IPS-18a (cell line): ENCODE measurements at regions not wholly inside any gene's neighbourhood (a gene's known extent, or its start where the extent isn't known, plus 50 kb on each side); places are given as distances from the start of the nearest gene placed in this dataset.

Experiments used
- H3K27ac ChIP-seq: one replicate; pipeline ENCODE4 v1.5.1; 2013; ENCODE audit warnings: low read length
- H3K27me3 ChIP-seq: one replicate; pipeline ENCODE4 v1.6.1; 2013; ENCODE audit warnings: mild to moderate bottlenecking, low read length; ENCODE audit not compliant: control insufficient read depth, insufficient read depth
- H3K36me3 ChIP-seq: one replicate; pipeline ENCODE4 v1.6.1; 2013; ENCODE audit warnings: low read depth, low read length; ENCODE audit not compliant: control insufficient read depth
- H3K4me1 ChIP-seq: one replicate; pipeline ENCODE4 v1.6.1; 2013; ENCODE audit warnings: low read depth, low read length; ENCODE audit not compliant: control insufficient read depth
- H3K4me3 ChIP-seq: one replicate; pipeline ENCODE4 v1.5.1; 2013; ENCODE audit warnings: low read length
- H3K9ac ChIP-seq: one replicate; pipeline ENCODE4 v1.6.1; 2013; ENCODE audit warnings: mild to moderate bottlenecking, low read length, moderate library complexity
- H3K9me3 ChIP-seq: one replicate; pipeline ENCODE4 v1.6.1; 2013; ENCODE audit warnings: low read depth, low read length; ENCODE audit not compliant: control insufficient read depth

GRCh38 chr3:109818081-109818480 is 480.7 kb upstream of the DPPA4 start:
- Histone ChIP-seq H3K36me3 (no peaks in the 10 kb centered on the region), H3K4me1 (peaks cover 3% of the 10 kb centered on the region), H3K9ac (no peak overlapping the region), H3K4me3 (no peak overlapping the region), H3K9me3 (no peaks in the 10 kb centered on the region), H3K27ac (no peak overlapping the region), H3K27me3 (no peaks in the 10 kb centered on the region)

- Histone ChIP-seq H3K4me3 (no peak overlapping the region), H3K9ac (no peak overlapping the region), H3K9me3 (no peaks in the 10 kb centered on the region), H3K27me3 (no peaks in the 10 kb centered on the region), H3K36me3 (no peaks in the 10 kb centered on the region), H3K27ac (no peak overlapping the region), H3K4me1 (peaks cover 3% of the 10 kb centered on the region)
Observed at GRCh38 chr3:109819734-109820133, 482.4 kb upstream of the DPPA4 start.

GRCh38 chr3:109825971-109826810 is 488.8 kb upstream of the DPPA4 start:
- Histone ChIP-seq H3K27ac (no peak overlapping the region), H3K4me1 (peaks cover 4% of the 10 kb centered on the region), H3K27me3 (no peaks in the 10 kb centered on the region), H3K9me3 (no peaks in the 10 kb centered on the region), H3K36me3 (no peaks in the 10 kb centered on the region), H3K4me3 (no peak overlapping the region), H3K9ac (no peak overlapping the region)

- no peak overlapping the region for H3K4me3 ChIP-seq
- H3K9ac ChIP-seq: no peak overlapping the region
- no peaks in the 10 kb centered on the region for H3K9me3 ChIP-seq
- H3K36me3 ChIP-seq: no peaks in the 10 kb centered on the region
- no peaks in the 10 kb centered on the region for H3K27me3 ChIP-seq
- H3K4me1 ChIP-seq: peaks cover 5% of the 10 kb centered on the region
- H3K27ac ChIP-seq: no peak overlapping the region
Observed at GRCh38 chr3:109831403-109831802, 494.1 kb upstream of the DPPA4 start.

GRCh38 chr3:109835958-109836357 is 498.6 kb upstream of the DPPA4 start:
- no peaks in the 10 kb centered on the region for H3K27me3 ChIP-seq
- H3K36me3 ChIP-seq: no peaks in the 10 kb centered on the region
- H3K27ac ChIP-seq: no peak overlapping the region
- H3K4me3 ChIP-seq: no peak overlapping the region
- H3K4me1 ChIP-seq: peaks cover 4% of the 10 kb centered on the region
- H3K9ac ChIP-seq: no peak overlapping the region
- H3K9me3 ChIP-seq: no peaks in the 10 kb centered on the region

GRCh38 chr3:109851854-109852253 is 514.5 kb upstream of the DPPA4 start:
- H3K27ac ChIP-seq: no peak overlapping the region
- no peak overlapping the region for H3K9ac ChIP-seq
- H3K4me3 ChIP-seq: no peak overlapping the region
- peaks cover 14% of the 10 kb centered on the region for H3K9me3 ChIP-seq
- no peaks in the 10 kb centered on the region for H3K27me3 ChIP-seq
- no peaks in the 10 kb centered on the region for H3K4me1 ChIP-seq
- no peaks in the 10 kb centered on the region for H3K36me3 ChIP-seq

GRCh38 chr3:109852283-109852682 is 514.9 kb upstream of the DPPA4 start:
- H3K36me3 ChIP-seq: no peaks in the 10 kb centered on the region
- no peak overlapping the region for H3K4me3 ChIP-seq
- H3K27ac ChIP-seq: no peak overlapping the region
- H3K27me3 ChIP-seq: no peaks in the 10 kb centered on the region
- no peaks in the 10 kb centered on the region for H3K4me1 ChIP-seq
- no peak overlapping the region for H3K9ac ChIP-seq
- peaks cover 14% of the 10 kb centered on the region for H3K9me3 ChIP-seq

GRCh38 chr3:109853077-109853731 is 515.9 kb upstream of the DPPA4 start:
- H3K4me1 ChIP-seq: no peaks in the 10 kb centered on the region
- H3K36me3 ChIP-seq: no peaks in the 10 kb centered on the region
- H3K27ac ChIP-seq: no peak overlapping the region
- H3K27me3 ChIP-seq: no peaks in the 10 kb centered on the region
- no peak overlapping the region for H3K4me3 ChIP-seq
- H3K9ac ChIP-seq: no peak overlapping the region
- peaks cover 14% of the 10 kb centered on the region for H3K9me3 ChIP-seq

GRCh38 chr3:109863701-109864100 is 526.4 kb upstream of the DPPA4 start:
- Histone ChIP-seq H3K9me3 (no peaks in the 10 kb centered on the region), H3K27me3 (no peaks in the 10 kb centered on the region), H3K27ac (no peak overlapping the region), H3K4me1 (peaks cover 5% of the 10 kb centered on the region), H3K9ac (no peak overlapping the region), H3K36me3 (no peaks in the 10 kb centered on the region), H3K4me3 (no peak overlapping the region)

- Histone ChIP-seq H3K4me1 (peaks cover 5% of the 10 kb centered on the region), H3K36me3 (no peaks in the 10 kb centered on the region), H3K4me3 (no peak overlapping the region), H3K9me3 (no peaks in the 10 kb centered on the region), H3K27ac (no peak overlapping the region), H3K9ac (no peak overlapping the region), H3K27me3 (no peaks in the 10 kb centered on the region)
Observed at GRCh38 chr3:109864452-109864851, 527.1 kb upstream of the DPPA4 start.

GRCh38 chr3:109869586-109869985 is 532.2 kb upstream of the DPPA4 start:
- Histone ChIP-seq H3K9me3 (no peaks in the 10 kb centered on the region), H3K4me3 (no peak overlapping the region), H3K27me3 (no peaks in the 10 kb centered on the region), H3K27ac (no peak overlapping the region), H3K36me3 (no peaks in the 10 kb centered on the region), H3K9ac (no peak overlapping the region), H3K4me1 (no peaks in the 10 kb centered on the region)
